Keratinocyte (primary cell): ENCODE measurements at regions not wholly inside any gene's neighbourhood (a gene's known extent, or its start where the extent isn't known, plus 50 kb on each side); places are given as distances from the start of the nearest gene placed in this dataset.

Experiments used
- CTCF ChIP-seq, 3 experiments: IDR thresholded peaks in 1 of 3; conservative IDR thresholded peaks in 1 of 3; optimal IDR thresholded peaks in 1 of 3; 2 replicates in 2 of 3; 3 replicates in 1 of 3; pipeline versions ENCODE3 to v1.5.1; 2011; ENCODE audit warnings: low read length in 3 of 3, mild to moderate bottlenecking in 3 of 3, moderate library complexity in 2 of 3, control low read depth in 1 of 3, inconsistent platforms in 1 of 3; ENCODE audit not compliant: insufficient read depth in 2 of 3; ENCODE audit errors: extremely low read depth in 1 of 3
- EZH2 ChIP-seq: IDR thresholded peaks from one replicate; pipeline ENCODE4 v1.6.1; 2012; ENCODE audit warnings: inconsistent platforms, mild to moderate bottlenecking, low read length, moderate library complexity

- TF ChIP-seq CTCF (optimal IDR thresholded peaks at IDR 0.05 in 1 of 3, IDR thresholded peaks at IDR 0.05 in 1 of 3, conservative IDR thresholded peaks at IDR 0.05 in 1 of 3; ENCODE audit: extremely low read depth in 1 of 3, insufficient read depth in 2 of 3, low read length in 3 of 3) = no peak
- no peak for TF ChIP-seq EZH2
These were observed 294.2 kb upstream of the CT83 start for GRCh38 chrX:116756958-116757357.
